ENCODE measurements at regions not wholly inside any gene's neighbourhood (a gene's known extent, or its start where the extent isn't known, plus 50 kb on each side); places are given as distances from the start of the nearest gene placed in this dataset.
"Not testable (repeated sequence)": the region's sequence is repeated elsewhere in the genome, so short reads cannot be mapped to it uniquely, and the experiment has no call there.

- no peak for DNase-seq (ENCODE audit: low spot score)
Observed at GRCh38 chr14:55979096-55979495, 139.1 kb upstream of the PELI2 start.

- DNase-seq (ENCODE audit: low spot score), result no peak
Observed at GRCh38 chr14:55979781-55980180, 138.4 kb upstream of the PELI2 start.

- no peak for DNase-seq (ENCODE audit: low spot score)
Observed at GRCh38 chr14:55980970-55981369, 137.2 kb upstream of the PELI2 start.

GRCh38 chr14:55986069-55986468 is 132.1 kb upstream of the PELI2 start:
- no peak for DNase-seq (ENCODE audit: low spot score)

GRCh38 chr14:56000846-56001245 is 117.4 kb upstream of the PELI2 start:
- no peak for DNase-seq (ENCODE audit: low spot score)

- DNase-seq (ENCODE audit: low spot score), result peak; percentile 20
Observed at GRCh38 chr14:56002342-56002741, 115.9 kb upstream of the PELI2 start.

DNA sequence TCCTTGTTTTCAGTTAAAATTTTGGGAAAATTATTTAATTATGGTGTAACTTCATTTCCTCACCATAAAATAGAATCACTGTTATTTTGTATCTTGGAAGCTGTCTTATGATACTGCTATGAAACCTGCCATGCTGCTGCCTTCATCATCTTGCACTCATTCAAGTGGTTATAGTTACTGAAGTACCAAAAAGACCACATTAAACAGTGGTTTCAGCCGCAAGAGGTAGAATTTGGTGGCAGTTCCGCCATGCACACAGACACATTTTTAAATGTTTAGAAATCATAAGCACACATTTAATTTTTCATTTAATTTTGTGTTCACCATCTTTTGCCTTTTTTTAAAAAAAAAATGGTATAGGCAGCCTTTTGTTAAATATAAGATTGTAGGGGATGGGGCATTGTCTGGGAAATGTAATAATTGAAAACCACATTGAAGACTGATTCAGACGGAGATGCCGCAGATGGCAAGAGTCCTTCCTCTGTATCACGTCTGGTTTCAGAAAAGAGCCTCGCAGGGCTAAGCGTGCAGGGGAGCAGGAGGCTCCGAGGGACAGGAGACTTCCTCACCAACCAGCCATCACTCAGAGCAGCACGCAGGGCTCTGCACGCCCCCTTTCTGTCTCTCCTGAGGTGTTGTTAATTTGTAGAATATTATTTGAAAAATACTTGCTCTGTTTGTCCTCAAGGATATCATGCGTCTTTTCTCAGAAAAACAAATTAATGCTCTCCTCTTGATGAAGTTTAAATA is 115.2 kb upstream of the PELI2 start:
- DNase-seq (ENCODE audit: low spot score), result no peak

GRCh38 chr14:56004323-56004722 is 113.9 kb upstream of the PELI2 start:
- DNase-seq (ENCODE audit: low spot score), result peak; percentile 16

DNA sequence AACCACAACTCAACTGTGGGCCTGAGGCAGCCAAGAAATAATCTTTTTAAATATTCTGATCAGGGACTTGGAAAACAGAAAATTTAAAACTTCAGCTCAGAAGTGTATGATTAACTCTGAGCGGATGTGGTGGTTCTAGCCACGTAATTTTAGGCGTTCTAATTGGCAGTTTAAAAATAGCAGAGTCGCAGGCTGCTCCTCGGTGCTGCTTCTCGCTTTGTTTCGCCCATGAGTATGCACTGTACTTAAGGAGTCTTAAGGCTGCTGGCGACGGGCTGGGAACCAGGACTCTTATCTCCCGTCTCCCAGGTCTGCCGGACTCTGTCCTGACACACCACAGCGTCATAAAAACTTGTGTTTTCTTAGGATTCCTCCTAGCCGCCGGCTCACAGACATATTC is 113.4 kb upstream of the PELI2 start:
- peak; percentile 64 for DNase-seq (ENCODE audit: low spot score)

DNA sequence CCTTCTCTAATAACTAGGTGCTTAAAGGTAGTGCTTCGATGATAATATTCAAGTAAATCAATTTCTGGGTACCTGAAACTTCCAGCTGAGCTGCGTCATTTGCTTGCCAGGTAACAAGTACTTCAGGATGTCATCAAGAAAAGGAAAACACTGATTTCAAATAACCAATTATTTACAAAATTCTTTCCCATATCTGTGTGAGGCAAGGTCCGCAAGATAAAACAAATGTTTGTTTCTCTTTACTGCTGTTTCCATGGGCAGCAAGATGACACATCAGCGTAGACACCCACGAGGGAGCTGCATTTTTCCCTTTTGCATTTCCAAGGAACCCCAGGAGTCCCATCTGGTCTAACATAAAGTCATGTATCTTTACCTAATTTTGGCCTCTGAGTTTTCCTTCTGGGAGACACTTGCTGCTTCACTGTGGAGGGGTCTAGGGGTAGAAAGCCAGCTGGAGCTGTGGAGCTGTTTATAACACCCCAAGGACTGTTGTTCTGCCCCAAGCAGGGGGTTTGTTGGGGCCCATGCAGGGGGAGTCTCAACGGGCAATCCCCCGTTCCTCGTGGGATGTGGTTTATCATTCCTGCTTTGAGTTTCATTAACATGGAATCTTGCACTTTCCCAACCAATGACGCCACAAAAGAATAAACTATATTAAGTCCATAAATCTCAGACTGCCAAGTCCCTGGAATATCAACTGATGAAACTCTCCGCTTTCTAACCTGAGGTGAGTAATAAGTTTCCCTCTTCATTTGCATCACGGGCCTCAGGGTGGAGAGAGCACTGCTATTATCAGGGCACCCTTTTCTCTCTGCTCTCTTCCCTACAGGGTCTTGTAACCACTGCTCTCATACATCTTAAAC is 112.8 kb upstream of the PELI2 start:
- DNase-seq (ENCODE audit: low spot score), result peak; percentile 67

DNA sequence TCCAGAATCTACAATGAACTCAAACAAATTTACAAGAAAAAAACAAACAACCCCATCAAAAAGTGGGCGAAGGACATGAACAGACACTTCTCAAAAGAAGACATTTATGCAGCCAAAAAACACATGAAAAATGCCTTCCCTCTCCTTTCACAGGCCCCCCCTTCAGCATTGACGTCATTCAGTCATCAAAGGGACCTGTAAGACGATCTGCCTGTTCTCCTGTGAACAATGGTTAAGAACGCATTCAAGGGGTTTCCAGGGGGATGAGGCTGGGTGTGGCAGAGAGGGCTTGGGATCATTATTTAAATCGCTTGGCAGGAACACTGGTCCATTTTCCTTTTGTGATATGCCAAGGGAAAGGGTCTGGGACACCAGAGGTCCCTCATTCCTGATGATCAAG is 110.7 kb upstream of the PELI2 start:
- DNase-seq (ENCODE audit: low spot score), result not testable (repeated sequence)

DNA sequence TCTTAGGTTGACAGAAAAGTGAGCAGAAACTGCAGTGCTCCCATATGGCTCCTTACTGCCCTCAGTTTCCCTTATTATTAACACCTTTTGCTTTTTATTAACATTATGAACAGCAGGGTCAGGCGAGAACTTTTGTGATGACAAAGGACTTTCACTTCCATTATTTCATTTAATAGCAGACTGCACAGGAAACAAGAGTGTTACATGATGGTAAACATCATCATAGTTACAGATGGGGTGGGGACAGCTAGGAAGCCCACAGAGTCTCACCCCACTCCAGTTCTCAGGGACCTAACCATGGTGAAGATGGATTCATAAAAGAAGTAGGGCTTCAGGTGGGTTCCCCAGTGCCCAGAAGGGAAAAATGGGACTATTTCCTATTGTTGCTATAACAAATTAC is 110.1 kb upstream of the PELI2 start:
- no peak for DNase-seq (ENCODE audit: low spot score)

DNA sequence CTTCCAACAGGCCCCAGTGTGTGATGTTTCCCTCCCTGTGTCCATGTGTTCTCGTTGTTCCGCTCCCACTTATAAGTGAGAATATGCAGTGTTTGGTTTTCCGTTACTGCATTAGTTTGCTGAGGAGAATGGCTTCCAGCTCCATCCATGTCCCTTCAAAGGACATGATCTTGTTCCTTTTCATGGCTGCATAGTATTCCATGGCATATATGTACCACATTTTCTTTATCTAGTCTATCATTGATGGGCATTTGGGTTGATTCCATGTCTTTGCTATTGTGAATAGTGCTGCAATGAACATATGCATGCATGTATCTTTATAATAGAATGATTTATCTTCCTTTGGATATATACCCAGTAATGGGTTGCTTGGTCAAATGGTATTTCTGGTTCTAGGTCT is 109.5 kb upstream of the PELI2 start:
- not testable (repeated sequence) for DNase-seq (ENCODE audit: low spot score)

- no peak for DNase-seq (ENCODE audit: low spot score)
Observed at GRCh38 chr14:56023661-56024081, 94.5 kb upstream of the PELI2 start.

DNA sequence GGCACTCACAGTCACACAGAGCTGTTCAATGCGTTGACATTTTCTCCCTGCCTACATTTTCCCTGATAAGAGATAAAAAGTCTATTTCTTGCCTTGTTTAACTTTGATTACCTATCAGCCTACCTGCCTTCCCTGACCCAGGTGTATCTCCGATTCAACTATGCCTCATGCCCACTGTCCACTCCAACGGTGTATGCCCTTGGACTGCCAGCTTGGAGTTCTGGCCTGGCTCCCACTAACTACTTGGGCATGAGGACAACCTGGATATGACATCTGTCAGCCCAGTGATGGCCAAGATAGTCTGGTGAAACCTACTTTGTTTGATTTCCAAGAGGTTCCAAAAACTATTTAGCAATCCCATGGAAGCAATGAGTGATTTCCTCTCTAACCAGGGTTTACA is 93.0 kb upstream of the PELI2 start:
- no peak for DNase-seq (ENCODE audit: low spot score)

DNA sequence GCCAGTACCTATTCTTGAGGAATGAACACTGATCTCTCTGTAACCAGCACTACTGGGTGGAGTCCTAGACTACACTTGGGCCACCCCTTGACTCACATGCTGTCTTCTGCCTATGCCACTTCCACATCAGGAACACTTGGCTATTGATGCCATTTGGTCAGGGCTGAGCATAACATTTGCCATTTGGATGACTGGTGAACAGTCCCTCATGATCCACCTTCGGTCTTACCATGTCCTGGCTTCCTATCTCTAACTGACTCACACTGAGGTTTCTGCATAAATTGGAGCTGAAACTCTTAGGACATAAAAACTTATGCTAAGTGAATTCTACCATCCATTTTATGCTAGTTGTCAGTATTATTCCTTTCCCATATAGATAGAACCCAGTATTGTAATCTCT is 91.7 kb upstream of the PELI2 start:
- no peak for DNase-seq (ENCODE audit: low spot score)

DNA sequence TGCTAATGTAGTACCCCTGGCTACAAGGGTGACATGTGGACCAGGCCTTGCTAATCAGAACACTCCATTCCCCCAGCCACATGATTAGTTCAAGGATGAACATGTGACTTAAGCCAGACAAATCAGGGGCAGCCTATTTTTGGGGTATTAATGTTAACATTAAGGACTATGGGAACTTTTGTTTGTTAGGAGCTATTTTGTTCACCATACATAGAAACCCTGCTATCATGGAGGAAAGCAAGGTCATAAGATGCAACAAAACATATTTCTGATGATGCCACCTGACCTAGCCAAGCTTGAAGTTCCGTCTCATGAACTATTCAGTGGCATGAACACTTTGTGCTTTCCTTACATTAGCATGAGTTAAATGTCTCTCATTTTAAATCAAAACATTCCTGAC is 90.8 kb upstream of the PELI2 start:
- no peak for DNase-seq (ENCODE audit: low spot score)

GRCh38 chr14:56027916-56028712 is 90.1 kb upstream of the PELI2 start:
- no peak for DNase-seq (ENCODE audit: low spot score)

DNA sequence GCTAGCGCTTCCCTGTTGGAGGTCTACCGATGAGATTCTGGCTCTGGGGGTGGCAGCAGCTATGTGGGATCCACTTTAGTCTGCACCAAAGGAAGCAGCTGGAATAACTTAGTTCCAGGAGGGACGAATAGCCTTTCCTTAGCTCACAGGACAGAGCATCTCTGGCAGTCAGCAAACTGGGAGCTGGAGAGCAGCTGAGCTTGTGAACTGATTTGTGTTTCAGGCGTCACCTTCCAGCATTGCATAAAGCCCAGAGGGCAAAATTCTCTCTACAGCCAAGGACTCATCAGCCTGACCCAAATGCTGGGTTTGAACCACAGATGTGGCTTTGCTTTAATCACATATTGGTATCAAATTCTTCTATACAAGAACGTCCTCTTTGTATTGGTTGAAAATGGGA is 81.9 kb upstream of the PELI2 start:
- no peak for DNase-seq (ENCODE audit: low spot score)

DNA sequence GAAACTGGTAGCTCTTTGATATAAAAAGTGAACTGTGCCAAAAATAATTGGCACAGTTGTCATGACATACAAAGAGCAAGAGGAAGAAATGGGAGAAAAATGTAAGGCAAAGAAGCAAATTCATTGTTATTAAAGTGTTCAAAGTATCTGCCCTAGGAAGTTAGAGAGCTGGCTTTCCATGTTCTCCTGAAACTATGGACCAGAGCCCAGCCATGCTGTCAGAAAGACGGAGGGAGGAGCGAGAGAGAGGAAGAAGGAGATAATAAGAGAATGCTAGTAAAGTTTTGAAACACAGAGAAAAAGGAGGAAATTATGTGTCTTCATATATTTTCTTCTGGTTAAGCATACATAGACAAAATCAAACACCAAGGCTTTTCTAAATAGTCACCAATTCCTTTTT is 78.1 kb upstream of the PELI2 start:
- DNase-seq (ENCODE audit: low spot score), result no peak

GRCh38 chr14:56044196-56044595 is 74.0 kb upstream of the PELI2 start:
- DNase-seq (ENCODE audit: low spot score), result no peak

GRCh38 chr14:56046546-56046945 is 71.7 kb upstream of the PELI2 start:
- DNase-seq (ENCODE audit: low spot score), result no peak

DNA sequence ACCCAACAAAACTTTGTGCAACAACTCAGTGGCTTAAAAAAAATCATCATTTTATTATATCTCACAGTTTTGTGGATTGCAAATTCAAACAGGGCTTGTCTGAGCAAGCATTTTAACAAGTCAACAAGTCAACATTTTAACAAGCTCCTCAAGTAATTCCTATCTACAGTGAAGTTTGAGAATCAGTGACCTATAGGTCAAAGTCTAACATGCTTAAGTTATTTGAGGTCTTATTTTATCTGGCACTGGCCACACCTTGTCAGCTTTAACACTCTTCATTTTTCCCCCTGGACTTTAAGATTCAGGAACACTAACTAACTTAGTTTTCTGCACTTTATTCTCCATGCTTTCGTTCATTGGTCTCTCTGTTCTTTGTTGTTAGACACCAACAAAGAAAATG is 71.2 kb upstream of the PELI2 start:
- DNase-seq (ENCODE audit: low spot score), result no peak
